HEK293T (cell line): ENCODE measurements at regions not wholly inside any gene's neighbourhood (a gene's known extent, or its start where the extent isn't known, plus 50 kb on each side); places are given as distances from the start of the nearest gene placed in this dataset.

Experiments
- ARNT ChIP-seq: fragments of 450-650 bp; IDR thresholded peaks from 2 replicates; pipeline ENCODE4 v1.6.1; 2017; ENCODE audit warnings: mild to moderate bottlenecking
- BHLHE40 ChIP-seq: fragments of 450-650 bp; IDR thresholded peaks from 2 replicates; pipeline ENCODE4 v1.6.1; 2016; ENCODE audit warnings: mild to moderate bottlenecking, moderate library complexity, borderline replicate concordance
- LEF1 ChIP-seq: fragments of 450-650 bp; IDR thresholded peaks from 2 replicates; pipeline ENCODE4 v1.6.1; 2017; ENCODE audit warnings: mild to moderate bottlenecking, borderline replicate concordance
- SP1 ChIP-seq: fragments of 450-650 bp; IDR thresholded peaks from 2 replicates; pipeline ENCODE4 v1.6.1; 2017
- TARDBP ChIP-seq: fragments of 450-650 bp; IDR thresholded peaks from 2 replicates; pipeline ENCODE4 v1.6.1; 2016

DNA sequence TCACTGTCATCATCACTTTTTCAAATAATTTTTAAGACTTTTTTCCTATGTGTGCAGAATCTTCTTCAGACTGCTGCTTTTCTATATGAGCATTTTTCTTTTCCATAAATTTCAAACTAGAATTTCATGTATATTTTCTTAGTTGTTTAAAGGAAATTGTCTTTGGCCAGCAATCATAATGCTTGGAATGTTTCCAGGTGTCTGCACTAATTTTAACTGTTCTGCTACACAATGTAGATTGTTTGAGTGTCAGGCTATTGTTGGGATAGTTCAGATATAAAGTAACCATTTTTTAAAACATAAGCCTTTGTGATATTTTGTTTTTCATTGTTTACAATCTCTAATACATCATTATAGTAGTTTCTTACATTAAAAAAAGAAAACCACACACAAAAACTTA is 1418.5 kb downstream of the EFNB2 start:
- no peak for TF ChIP-seq LEF1
- TF ChIP-seq TARDBP: no peak
- no peak for TF ChIP-seq BHLHE40
- no peak for TF ChIP-seq SP1
- no peak for TF ChIP-seq ARNT
